Astrocyte (in vitro differentiated cells and primary cell): ENCODE measurements at regions not wholly inside any gene's neighbourhood (a gene's known extent, or its start where the extent isn't known, plus 50 kb on each side); places are given as distances from the start of the nearest gene placed in this dataset.
A peak's percentile ranks its signal among the peaks of the same experiment; 100 is the strongest.

ENCODE experiments used
- DNase-seq: peaks from one replicate; pipeline ENCODE4 v3.0.0-alpha.2; 2010; ENCODE audit warnings: low read depth
- FAIRE-seq: peaks from 2 replicates; lab custom pipeline; 2011; peaks lifted over from hg19 to GRCh38; lab: Jason Lieb, UNC
- H2AFZ ChIP-seq: 2 replicates; pipeline ENCODE4 v1.6.0; 2012; ENCODE audit warnings: low read depth, low read length, inconsistent platforms
- H3K27ac ChIP-seq: 2 replicates; pipeline ENCODE4 v1.5.1; 2011; ENCODE audit warnings: low read depth, low read length, inconsistent platforms
- H3K27me3 ChIP-seq: 2 replicates; pipeline ENCODE4 v1.6.0; 2011; ENCODE audit warnings: low read length, inconsistent platforms; ENCODE audit not compliant: insufficient read depth
- H3K36me3 ChIP-seq: 2 replicates; pipeline ENCODE4 v1.5.1; 2011; ENCODE audit warnings: low read length, inconsistent platforms; ENCODE audit not compliant: insufficient read depth
- H3K4me1 ChIP-seq: 2 replicates; pipeline ENCODE4 v1.5.1; 2011; ENCODE audit warnings: low read length, inconsistent platforms; ENCODE audit not compliant: insufficient read depth
- H3K4me2 ChIP-seq: 2 replicates; pipeline ENCODE4 v1.6.0; 2012; ENCODE audit warnings: low read length, inconsistent platforms
- H3K4me3 ChIP-seq: 2 replicates; pipeline ENCODE4 v1.5.1; 2011; ENCODE audit warnings: low read depth, mild to moderate bottlenecking, low read length, inconsistent platforms; ENCODE audit not compliant: insufficient read depth
- H3K79me2 ChIP-seq: 2 replicates; pipeline ENCODE4 v1.6.0; 2012; ENCODE audit warnings: mild to moderate bottlenecking, low read length, inconsistent platforms; ENCODE audit not compliant: insufficient read depth
- H3K9ac ChIP-seq: 2 replicates; pipeline ENCODE4 v1.6.0; 2012; ENCODE audit warnings: mild to moderate bottlenecking, low read length, inconsistent platforms
- H3K9me3 ChIP-seq: 2 replicates; pipeline ENCODE4 v1.5.1; 2012; ENCODE audit warnings: low read depth, mild to moderate bottlenecking, low read length, inconsistent platforms; ENCODE audit not compliant: insufficient read depth
- H4K20me1 ChIP-seq: 2 replicates; pipeline ENCODE4 v1.6.0; 2012; ENCODE audit warnings: low read length, inconsistent platforms; ENCODE audit not compliant: insufficient read depth
- H3K27ac Mint-ChIP-seq: one replicate; pipeline ENCODE4 v1.8.0; 2021; ENCODE audit warnings: mild to moderate bottlenecking, mixed read lengths; ENCODE audit not compliant: unreplicated experiment
- H3K27me3 Mint-ChIP-seq: one replicate; pipeline ENCODE4 v1.8.0; 2021; ENCODE audit warnings: low read depth, mixed read lengths; ENCODE audit not compliant: unreplicated experiment
- H3K36me3 Mint-ChIP-seq: one replicate; pipeline ENCODE4 v1.8.0; 2021; ENCODE audit warnings: low read depth, mixed read lengths; ENCODE audit not compliant: unreplicated experiment
- H3K4me1 Mint-ChIP-seq: one replicate; pipeline ENCODE4 v1.8.0; 2021; ENCODE audit warnings: low read depth, mixed read lengths; ENCODE audit not compliant: unreplicated experiment
- H3K4me3 Mint-ChIP-seq: one replicate; pipeline ENCODE4 v1.8.0; 2021; ENCODE audit warnings: mild to moderate bottlenecking, moderate library complexity, mixed read lengths; ENCODE audit not compliant: unreplicated experiment
- H3K9me3 Mint-ChIP-seq: one replicate; pipeline ENCODE4 v1.8.0; 2021; ENCODE audit warnings: mild to moderate bottlenecking, mixed read lengths; ENCODE audit not compliant: unreplicated experiment
- EZH2 ChIP-seq: IDR thresholded peaks from 2 replicates; pipeline ENCODE4 v1.6.1; 2012; ENCODE audit warnings: mild to moderate bottlenecking, low read length, inconsistent platforms; ENCODE audit not compliant: insufficient read depth
- microRNA-seq: library from miRNA; unstranded; fragments of <30 nt; microRNA quantifications from one replicate; pipeline ENCODE4 v1.2.0, GENCODE V29; 2020
- TF ChIP-seq, protein P1 (sequence below): IDR thresholded peaks from 2 replicates; pipeline ENCODE4 v1.5.1; 2011; ENCODE audit warnings: low read depth, mild to moderate bottlenecking, inconsistent platforms, low read length, moderate library complexity; ENCODE audit not compliant: insufficient read depth

- H3K4me3 Mint-ChIP-seq, result no peak overlapping the region
Measured at GRCh38 chr9:32331240-32331639, 53.2 kb upstream of the ACO1 start.

DNA sequence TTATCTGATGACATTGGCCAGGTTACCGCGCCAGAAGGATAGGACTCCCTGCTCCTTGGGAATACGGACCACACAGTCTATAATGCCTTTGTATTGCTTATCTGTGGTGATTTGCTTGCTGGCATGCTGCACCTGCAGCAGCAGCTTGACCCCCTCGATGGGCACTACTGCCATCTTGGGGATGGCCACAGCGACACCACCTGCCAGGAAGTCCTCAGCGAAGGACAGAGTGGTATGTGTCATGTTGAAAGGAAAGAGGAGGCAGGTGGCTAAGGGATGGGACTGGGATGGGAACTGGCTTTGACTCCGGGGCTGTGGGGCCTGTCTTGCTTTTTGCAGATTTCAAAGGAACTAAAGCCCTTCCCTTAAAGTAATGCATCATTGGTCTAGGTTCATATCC is 50.3 kb upstream of the ACO1 start:
- H3K4me3 Mint-ChIP-seq, result no peak overlapping the region
- no peak overlapping the region for H3K4me2 ChIP-seq
- no peaks in the 10 kb centered on the region for H3K9me3 ChIP-seq
- no peak overlapping the region for H2AFZ ChIP-seq
- FAIRE-seq (no peak), DNase-seq (no peak)
- H3K9ac ChIP-seq, result no peak overlapping the region
- no peak overlapping the region for H3K4me3 ChIP-seq
- H3K4me1 ChIP-seq, result no peaks in the 10 kb centered on the region
- no peak overlapping the region for H3K27ac Mint-ChIP-seq
- TF ChIP-seq, protein P1, sequence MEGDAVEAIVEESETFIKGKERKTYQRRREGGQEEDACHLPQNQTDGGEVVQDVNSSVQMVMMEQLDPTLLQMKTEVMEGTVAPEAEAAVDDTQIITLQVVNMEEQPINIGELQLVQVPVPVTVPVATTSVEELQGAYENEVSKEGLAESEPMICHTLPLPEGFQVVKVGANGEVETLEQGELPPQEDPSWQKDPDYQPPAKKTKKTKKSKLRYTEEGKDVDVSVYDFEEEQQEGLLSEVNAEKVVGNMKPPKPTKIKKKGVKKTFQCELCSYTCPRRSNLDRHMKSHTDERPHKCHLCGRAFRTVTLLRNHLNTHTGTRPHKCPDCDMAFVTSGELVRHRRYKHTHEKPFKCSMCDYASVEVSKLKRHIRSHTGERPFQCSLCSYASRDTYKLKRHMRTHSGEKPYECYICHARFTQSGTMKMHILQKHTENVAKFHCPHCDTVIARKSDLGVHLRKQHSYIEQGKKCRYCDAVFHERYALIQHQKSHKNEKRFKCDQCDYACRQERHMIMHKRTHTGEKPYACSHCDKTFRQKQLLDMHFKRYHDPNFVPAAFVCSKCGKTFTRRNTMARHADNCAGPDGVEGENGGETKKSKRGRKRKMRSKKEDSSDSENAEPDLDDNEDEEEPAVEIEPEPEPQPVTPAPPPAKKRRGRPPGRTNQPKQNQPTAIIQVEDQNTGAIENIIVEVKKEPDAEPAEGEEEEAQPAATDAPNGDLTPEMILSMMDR, result no peak
- no peak for TF ChIP-seq EZH2
- H3K27me3 ChIP-seq, result no peaks in the 10 kb centered on the region
- H3K36me3 ChIP-seq, result no peaks in the 10 kb centered on the region
- no peaks in the 10 kb centered on the region for H3K36me3 Mint-ChIP-seq
- H3K27ac ChIP-seq, result no peak overlapping the region
- no peaks in the 10 kb centered on the region for H3K79me2 ChIP-seq
- no peaks in the 10 kb centered on the region for H3K4me1 Mint-ChIP-seq
- no peaks in the 10 kb centered on the region for H4K20me1 ChIP-seq
- H3K27me3 Mint-ChIP-seq, result no peaks in the 10 kb centered on the region
- peaks cover 4% of the 10 kb centered on the region for H3K9me3 Mint-ChIP-seq

More at GRCh38 chr9:32331240-32331639, 53.2 kb upstream of the ACO1 start:
- Mint-ChIP-seq H3K9me3 (peaks cover 4% of the 10 kb centered on the region), H3K4me1 (no peaks in the 10 kb centered on the region), H3K27ac (no peak overlapping the region), H3K36me3 (no peaks in the 10 kb centered on the region), H3K27me3 (no peaks in the 10 kb centered on the region)
- TF ChIP-seq, protein P1, result no peak
- no peak for TF ChIP-seq EZH2
- FAIRE-seq, result no peak
- H3K9me3 ChIP-seq, result no peaks in the 10 kb centered on the region
- no peaks in the 10 kb centered on the region for H3K79me2 ChIP-seq
- no peaks in the 10 kb centered on the region for H3K27me3 ChIP-seq
- H3K4me3 ChIP-seq, result no peak overlapping the region
- no peak overlapping the region for H3K9ac ChIP-seq
- H3K4me1 ChIP-seq, result no peaks in the 10 kb centered on the region
- no peak overlapping the region for H2AFZ ChIP-seq
- H3K4me2 ChIP-seq, result no peak overlapping the region
- H4K20me1 ChIP-seq, result no peaks in the 10 kb centered on the region
- no peak overlapping the region for H3K27ac ChIP-seq
- no peaks in the 10 kb centered on the region for H3K36me3 ChIP-seq
- DNase-seq, result no peak

Small RNAs in the stretch of these regions (microRNA-seq; reads per million reads assigned to microRNA genes)
- gene MIR873 (100 reads per million, percentile 67 among the genes with 10 or more reads in this experiment), gene MIR876 (29.0 reads per million, percentile 51 among the genes with 10 or more reads in this experiment)
